ENCODE measurements at regions not wholly inside any gene's neighbourhood (a gene's known extent, or its start where the extent isn't known, plus 50 kb on each side); places are given as distances from the start of the nearest gene placed in this dataset.

DNA sequence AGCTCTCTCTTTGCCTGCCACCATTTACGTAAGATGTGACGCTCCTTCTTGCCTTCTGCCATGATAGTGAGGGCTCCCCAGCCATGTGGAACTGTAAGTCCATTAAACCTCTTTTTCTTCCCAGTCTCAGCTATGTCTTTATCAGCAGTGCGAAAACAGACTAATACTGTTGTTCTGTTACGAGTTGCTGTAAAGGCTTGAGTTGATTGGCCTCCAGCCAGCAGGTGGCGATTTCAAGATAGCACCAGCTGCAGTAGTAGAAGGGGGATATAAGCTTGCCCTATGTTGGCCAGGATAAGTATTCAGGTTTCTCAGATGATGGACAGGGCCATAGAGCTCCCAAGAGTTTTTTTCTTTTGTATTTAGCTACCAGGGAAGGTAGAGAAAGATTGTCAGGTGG lies 385.5 kb downstream of the MZT1 start:
- DNase-seq (ENCODE audit: low spot score) = no peak

GRCh38 chr13:72317346-72318109 lies 409.9 kb downstream of the MZT1 start:
- no peak for DNase-seq (ENCODE audit: low spot score)

GRCh38 chr13:72316716-72317115 lies 410.7 kb downstream of the MZT1 start:
- no peak for DNase-seq (ENCODE audit: low spot score)

DNA sequence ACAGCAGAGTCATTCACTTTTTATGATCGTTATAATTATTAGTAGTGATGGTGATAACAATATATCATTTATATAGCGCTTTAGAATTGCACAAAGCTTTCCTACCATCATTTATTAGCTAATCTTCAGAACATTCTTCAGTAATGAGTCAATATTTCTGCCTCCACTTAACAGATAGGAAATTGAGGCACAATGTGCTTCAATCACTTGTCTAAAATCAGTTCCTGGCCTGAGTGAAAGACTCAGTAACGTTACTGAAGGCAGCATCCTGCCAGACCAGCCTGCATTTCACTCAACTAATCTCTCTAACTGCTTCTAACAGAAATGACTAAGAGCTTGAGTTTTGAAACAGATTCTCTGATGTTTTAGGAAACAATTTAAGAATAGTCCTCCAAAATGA lies 412.1 kb downstream of the MZT1 start:
- no peak for DNase-seq (ENCODE audit: low spot score)

DNA sequence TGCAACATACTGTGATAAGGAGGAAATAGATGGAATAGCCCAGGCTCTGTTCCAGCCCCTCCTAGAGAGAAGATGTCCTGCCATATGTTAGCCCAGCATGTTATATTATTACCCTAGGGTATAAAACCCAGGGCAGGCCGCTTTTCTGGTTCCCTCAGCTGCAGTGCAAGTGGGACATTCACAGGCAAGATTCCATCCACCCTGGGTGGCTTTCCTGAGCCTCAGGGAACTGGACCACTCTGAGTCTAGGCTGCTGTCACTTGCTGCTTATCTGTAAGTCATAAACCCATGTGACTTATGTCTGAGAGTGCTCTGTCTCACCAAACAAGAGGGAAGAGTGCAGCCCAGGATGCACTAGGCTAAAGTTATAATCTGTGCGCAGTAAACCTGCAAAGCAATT lies 413.2 kb downstream of the MZT1 start:
- DNase-seq (ENCODE audit: low spot score) = no peak

DNA sequence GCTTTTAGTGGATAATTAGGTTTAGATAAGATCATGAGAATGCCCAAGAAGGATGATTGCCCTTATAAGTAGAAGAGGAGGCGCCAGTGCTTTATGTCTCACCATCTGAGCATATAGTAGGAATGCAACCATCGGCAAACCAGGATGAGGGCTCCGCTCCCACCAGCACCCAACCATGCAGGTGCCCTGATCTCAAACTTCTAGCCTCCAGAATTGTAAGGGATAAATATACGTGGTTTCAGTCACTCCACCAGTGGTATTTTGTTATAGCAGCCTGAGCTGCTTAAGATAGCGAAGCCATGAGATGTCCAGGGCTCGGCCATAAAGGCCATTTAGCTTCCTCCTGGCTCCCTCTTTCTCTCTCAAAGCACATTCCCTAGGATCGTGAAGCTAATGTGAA lies 413.9 kb downstream of the MZT1 start:
- DNase-seq (ENCODE audit: low spot score) = no peak

- DNase-seq (ENCODE audit: low spot score) = no peak
These were observed 423.3 kb downstream of the MZT1 start for GRCh38 chr13:72303941-72304746.

GRCh38 chr13:72296246-72296645 lies 429.2 kb upstream of the DACH1 start:
- no peak for DNase-seq (ENCODE audit: low spot score)

- DNase-seq (ENCODE audit: low spot score) = no peak
These were observed 428.1 kb upstream of the DACH1 start for GRCh38 chr13:72295153-72295552.

- no peak for DNase-seq (ENCODE audit: low spot score)
These were observed 426.2 kb upstream of the DACH1 start for GRCh38 chr13:72293206-72293605.

DNA sequence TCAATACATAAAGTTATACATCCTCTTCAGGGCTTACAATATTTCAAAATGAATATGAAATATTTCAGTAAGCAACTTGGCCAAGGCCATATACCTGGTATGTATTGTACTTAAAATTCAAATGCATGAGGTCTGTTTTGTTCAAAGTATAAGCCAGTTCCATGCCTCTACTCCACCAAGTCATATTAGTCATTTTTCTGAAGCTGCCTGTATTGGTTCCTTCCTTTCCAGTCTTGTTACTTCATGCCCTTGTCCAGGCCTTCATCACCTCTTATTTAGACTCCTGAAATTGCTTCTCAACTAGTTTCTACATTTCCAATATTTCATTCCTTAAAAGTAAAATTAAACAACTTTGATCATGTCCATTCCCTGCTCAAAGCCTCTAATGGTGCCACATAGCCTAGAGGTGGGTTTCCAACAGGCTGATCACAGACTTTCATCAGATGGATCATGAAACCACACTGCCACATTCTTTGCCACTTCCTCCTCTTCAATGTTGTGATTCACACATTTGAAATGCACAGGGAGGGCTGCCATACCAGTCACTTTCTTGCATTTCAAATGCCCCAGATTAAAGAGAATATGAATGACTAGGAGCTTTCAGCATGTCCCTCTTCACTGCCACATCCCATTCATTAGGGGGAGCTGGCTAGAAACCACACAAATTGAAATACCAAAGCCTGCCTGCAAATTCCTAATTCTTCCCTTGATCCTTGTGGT lies 424.1 kb upstream of the DACH1 start:
- DNase-seq (ENCODE audit: low spot score) = no peak

GRCh38 chr13:72286421-72286820 lies 419.4 kb upstream of the DACH1 start:
- DNase-seq (ENCODE audit: low spot score) = no peak

GRCh38 chr13:72284791-72285190 lies 417.8 kb upstream of the DACH1 start:
- no peak for DNase-seq (ENCODE audit: low spot score)

DNA sequence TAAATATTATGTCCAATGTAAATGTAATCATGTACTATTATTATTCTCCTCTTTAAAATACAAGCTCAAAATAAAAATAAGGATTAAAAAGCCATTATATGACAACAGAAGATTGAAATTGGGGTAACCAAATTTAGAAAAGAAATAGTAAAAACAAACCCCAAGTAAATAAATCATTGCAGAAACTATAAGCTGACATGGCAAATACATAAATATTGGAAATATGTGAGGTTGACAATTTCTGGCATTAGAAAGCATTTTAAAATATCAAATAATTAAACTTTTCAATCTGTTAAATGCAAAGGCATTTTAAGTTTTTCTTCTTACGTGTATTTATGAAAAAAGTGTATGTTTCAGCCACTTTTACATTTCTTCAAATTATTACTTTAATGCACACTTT lies 394.7 kb upstream of the DACH1 start:
- no peak for DNase-seq (ENCODE audit: low spot score)

GRCh38 chr13:72259528-72259927 lies 392.5 kb upstream of the DACH1 start:
- DNase-seq (ENCODE audit: low spot score) = no peak

DNA sequence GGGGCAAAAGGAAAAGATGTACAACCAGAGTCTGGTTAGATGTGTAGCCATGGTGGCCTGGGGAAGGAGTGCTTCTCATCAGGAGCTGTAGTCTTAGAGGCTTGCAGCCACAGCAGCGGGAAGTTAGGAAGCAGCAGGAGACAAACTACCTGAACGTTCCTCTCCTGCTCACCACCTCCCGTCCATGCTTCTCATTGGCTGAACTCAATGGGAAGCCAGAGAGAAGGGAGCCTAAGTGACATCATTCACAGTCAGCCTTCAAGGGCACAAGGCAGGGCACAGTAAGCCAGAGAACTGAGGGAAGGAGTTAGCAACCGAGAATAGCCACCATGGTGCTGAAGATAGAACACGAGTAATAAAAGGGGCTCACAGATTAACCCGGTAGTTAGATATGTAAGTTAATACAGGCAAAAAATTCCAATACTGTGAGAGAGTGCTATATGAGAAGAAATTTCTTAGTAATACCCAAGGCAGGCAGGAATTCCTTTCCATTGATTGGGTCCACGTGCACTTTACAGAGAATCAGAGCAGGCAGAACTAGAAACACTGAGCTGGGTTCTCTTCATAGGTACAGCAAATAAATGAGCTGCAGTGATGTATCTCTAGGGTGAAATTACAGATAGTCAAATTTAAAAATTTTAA lies 391.5 kb upstream of the DACH1 start:
- DNase-seq (ENCODE audit: low spot score) = no peak

DNA sequence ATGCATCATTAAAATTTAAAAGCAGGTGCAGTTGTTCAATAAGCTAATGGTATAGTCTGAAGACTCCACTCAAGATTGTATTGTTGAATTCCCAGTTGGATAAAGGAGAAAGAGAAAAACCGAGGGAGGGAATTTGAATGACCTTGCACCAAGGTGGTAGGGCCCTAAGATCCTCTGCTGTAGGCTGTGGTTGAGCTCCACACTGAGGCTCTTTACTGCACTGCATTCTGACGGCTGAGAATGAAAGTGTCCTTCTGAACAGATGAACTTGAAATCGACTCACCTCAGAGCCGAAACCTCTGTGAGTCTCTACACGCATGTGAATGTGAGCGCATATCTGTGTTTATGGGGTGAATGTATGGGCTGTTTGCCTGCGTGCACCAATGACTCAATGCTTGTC lies 388.9 kb upstream of the DACH1 start:
- no peak for DNase-seq (ENCODE audit: low spot score)

GRCh38 chr13:72253754-72254153 lies 386.8 kb upstream of the DACH1 start:
- no peak for DNase-seq (ENCODE audit: low spot score)

DNA sequence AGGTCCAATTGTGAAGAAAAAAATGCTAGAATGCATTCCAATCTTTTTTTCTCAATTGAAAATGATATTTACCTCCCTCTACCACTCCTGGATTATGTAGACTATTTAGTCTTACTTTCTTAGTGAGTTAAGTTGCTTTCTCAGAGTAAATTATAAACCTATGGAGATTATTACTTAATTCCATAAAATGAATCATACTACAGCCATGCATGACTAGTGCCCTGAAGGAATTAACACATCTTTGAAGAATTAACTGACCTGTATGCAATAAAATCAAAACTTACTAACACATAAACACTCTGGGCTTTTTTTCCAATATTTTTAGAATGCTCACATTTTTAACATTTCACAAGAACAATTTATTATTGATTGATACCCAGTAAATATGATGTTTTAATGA lies 379.4 kb upstream of the DACH1 start:
- no peak for DNase-seq (ENCODE audit: low spot score)

GRCh38 chr13:72244788-72245187 lies 377.8 kb upstream of the DACH1 start:
- no peak for DNase-seq (ENCODE audit: low spot score)

GRCh38 chr13:72230131-72230530 lies 363.1 kb upstream of the DACH1 start:
- no peak for DNase-seq (ENCODE audit: low spot score)

DNA sequence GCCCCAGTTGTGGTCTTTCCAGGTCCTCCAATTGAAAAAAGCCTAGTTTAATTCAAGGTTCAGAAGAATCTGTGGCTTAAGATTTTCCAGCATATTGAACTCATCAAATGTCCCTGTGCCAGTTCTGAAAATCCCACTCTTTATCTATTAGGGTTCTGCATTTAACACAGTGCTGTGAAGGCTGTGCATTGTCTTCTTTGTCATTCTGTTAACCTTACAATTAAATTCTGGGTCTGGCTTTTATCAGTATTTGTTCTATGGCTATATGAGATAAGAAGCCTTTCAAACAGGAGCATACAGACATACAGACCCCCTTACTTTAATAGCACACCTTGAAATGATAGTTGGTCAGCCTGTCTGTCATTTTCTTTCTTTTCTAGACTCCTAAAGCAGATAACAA lies 362.1 kb upstream of the DACH1 start:
- no peak for DNase-seq (ENCODE audit: low spot score)
